ENCODE measurements at regions not wholly inside any gene's neighbourhood (a gene's known extent, or its start where the extent isn't known, plus 50 kb on each side); places are given as distances from the start of the nearest gene placed in this dataset.
"Not testable (repeated sequence)": the region's sequence is repeated elsewhere in the genome, so short reads cannot be mapped to it uniquely, and the experiment has no call there.

- DNase-seq: not testable (repeated sequence)
Observed at GRCh38 chr9:80970377-80970776, 719.0 kb downstream of the TLE1 start.

GRCh38 chr9:80968611-80969010, 720.7 kb downstream of the TLE1 start:
- no peak for DNase-seq

- no peak for DNase-seq
Observed at GRCh38 chr9:80964914-80965313, 724.4 kb downstream of the TLE1 start.

GRCh38 chr9:80964374-80964773, 725.0 kb downstream of the TLE1 start:
- DNase-seq: no peak

- no peak for DNase-seq
Observed at GRCh38 chr9:80957801-80958200, 731.5 kb downstream of the TLE1 start.

GRCh38 chr9:80954521-80954920, 734.8 kb downstream of the TLE1 start:
- DNase-seq: no peak

- no peak for DNase-seq
Observed at GRCh38 chr9:80952363-80952922, 736.9 kb downstream of the TLE1 start.

- DNase-seq: no peak
Observed at GRCh38 chr9:80951675-80952074, 737.7 kb downstream of the TLE1 start.

- DNase-seq: no peak
Observed at GRCh38 chr9:80948876-80949275, 740.5 kb downstream of the TLE1 start.

GRCh38 chr9:80948066-80948465, 741.3 kb downstream of the TLE1 start:
- DNase-seq: no peak

GRCh38 chr9:80946496-80947170, 742.7 kb downstream of the TLE1 start:
- no peak for DNase-seq

- DNase-seq: no peak
Observed at GRCh38 chr9:80945436-80945835, 743.9 kb downstream of the TLE1 start.

GRCh38 chr9:80937645-80938044, 751.7 kb downstream of the TLE1 start:
- DNase-seq: no peak

GRCh38 chr9:80934095-80934494, 755.3 kb downstream of the TLE1 start:
- no peak for DNase-seq

GRCh38 chr9:80932947-80933780, 756.2 kb downstream of the TLE1 start:
- no peak for DNase-seq

GRCh38 chr9:80932181-80932580, 757.2 kb downstream of the TLE1 start:
- no peak for DNase-seq

- no peak for DNase-seq
Observed at GRCh38 chr9:80931163-80931562, 758.2 kb downstream of the TLE1 start.

- no peak for DNase-seq
Observed at GRCh38 chr9:80928697-80929096, 760.6 kb downstream of the TLE1 start.

- no peak for DNase-seq
Observed at GRCh38 chr9:80926611-80927010, 762.7 kb downstream of the TLE1 start.

- DNase-seq: no peak
Observed at GRCh38 chr9:80922544-80922943, 766.8 kb downstream of the TLE1 start.

GRCh38 chr9:80906728-80907127, 782.6 kb downstream of the TLE1 start:
- DNase-seq: no peak

- DNase-seq: no peak
Observed at GRCh38 chr9:80899208-80899607, 790.1 kb downstream of the TLE1 start.

- no peak for DNase-seq
Observed at GRCh38 chr9:80893190-80893589, 796.2 kb downstream of the TLE1 start.

- no peak for DNase-seq
Observed at GRCh38 chr9:80892703-80893102, 796.6 kb downstream of the TLE1 start.
